Astrocyte of the spinal cord (primary cell): ENCODE measurements at regions not wholly inside any gene's neighbourhood (a gene's known extent, or its start where the extent isn't known, plus 50 kb on each side); places are given as distances from the start of the nearest gene placed in this dataset.
"Not testable (repeated sequence)": the region's sequence is repeated elsewhere in the genome, so short reads cannot be mapped to it uniquely, and the experiment has no call there.

Experiments used
- DNase-seq: peaks from one replicate; pipeline ENCODE4 v3.0.0; 2011; ENCODE audit warnings: low read depth, low spot score
- H3K4me3 ChIP-seq: 2 replicates; pipeline ENCODE4 v1.5.1; 2011; ENCODE audit warnings: low read depth, mild to moderate bottlenecking, low read length, moderate library complexity
- CTCF ChIP-seq: IDR thresholded peaks from 2 replicates; pipeline ENCODE4 v1.5.1; 2012; ENCODE audit warnings: low read depth, mild to moderate bottlenecking, low read length, inconsistent platforms
- in situ Hi-C: cut with HindIII; loops from 2 replicates; pipeline ENCODE4 v1.10.0; 2017; ENCODE audit warnings: low sequenced_read_pairs

DNA sequence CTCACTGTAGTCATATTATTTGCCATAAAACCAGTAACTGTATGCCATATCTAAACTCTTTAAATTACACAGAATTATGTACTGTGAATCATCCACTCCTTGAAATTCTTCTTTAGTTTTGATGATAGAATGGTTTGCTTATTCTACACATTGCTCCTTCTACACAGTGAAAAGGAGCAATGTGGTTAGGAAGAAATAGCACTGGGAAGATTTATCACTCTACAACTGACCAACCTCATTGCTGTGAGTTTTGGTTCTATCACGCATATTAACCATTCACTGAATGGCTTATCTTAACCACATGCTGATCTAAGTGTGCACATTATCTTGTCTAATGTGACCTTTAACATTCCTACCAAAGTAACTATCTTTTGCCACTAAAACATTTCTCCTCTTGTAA, 415.7 kb upstream of the NDST4 start:
- peak; percentile 7 for DNase-seq
- in situ Hi-C loops, result no loop called here
- H3K4me3 ChIP-seq, result no peak overlapping the region
- TF ChIP-seq CTCF, result no peak

GRCh38 chr4:115519476-115519875, 406.1 kb upstream of the NDST4 start:
- in situ Hi-C loops, DNase-seq: not testable (repeated sequence)

DNA sequence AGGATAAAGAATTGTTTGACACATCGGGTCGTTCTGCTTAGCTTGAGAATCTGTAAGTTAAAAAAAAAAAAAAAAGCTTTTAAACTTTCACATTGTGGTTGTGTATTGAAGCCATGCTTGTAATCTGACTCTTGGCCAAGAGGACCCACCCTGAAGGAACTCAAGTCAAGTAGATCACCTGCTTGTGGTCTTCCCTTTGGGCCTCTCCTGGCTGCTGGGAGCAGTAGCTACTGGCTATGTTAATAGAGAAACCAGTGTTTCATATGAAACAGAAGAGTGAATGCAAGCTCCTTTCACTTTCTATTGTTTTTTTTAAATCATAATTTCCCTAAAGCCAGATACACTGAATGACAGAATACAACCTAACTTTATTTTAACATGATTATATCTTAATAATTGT, 402.4 kb upstream of the NDST4 start:
- DNase-seq, result no peak
- in situ Hi-C loops, result no loop called here
- no peak overlapping the region for H3K4me3 ChIP-seq
- no peak for TF ChIP-seq CTCF

More at GRCh38 chr4:115519476-115519875, 406.1 kb upstream of the NDST4 start:
- not testable (repeated sequence) for H3K4me3 ChIP-seq

- DNase-seq, result no peak
- no peak overlapping the region for H3K4me3 ChIP-seq
- in situ Hi-C loops, result no loop called here
These were observed 401.9 kb upstream of the NDST4 start for GRCh38 chr4:115515366-115515765.

DNA sequence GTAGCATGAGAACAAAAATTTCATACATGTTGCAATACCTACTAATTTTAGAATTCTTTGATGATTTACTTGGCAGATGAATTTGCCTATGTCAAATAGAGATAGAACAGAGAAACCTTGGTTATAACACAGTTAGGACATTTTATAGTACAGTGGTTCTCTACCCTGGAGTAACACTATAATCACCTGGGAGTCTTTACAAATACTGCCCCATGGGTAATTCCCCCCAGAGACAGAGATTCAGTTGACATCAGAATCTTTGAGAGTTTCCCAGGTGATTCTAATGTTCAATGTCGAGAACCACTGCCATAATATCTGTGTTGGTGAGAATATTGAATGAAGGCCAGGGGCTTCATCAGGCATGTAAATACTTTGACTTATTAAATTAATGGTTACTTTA, 401.3 kb upstream of the NDST4 start:
- TF ChIP-seq CTCF, result no peak
- DNase-seq, result no peak
- in situ Hi-C loops, result no loop called here
- H3K4me3 ChIP-seq, result no peak overlapping the region

More at GRCh38 chr4:115515366-115515765, 401.9 kb upstream of the NDST4 start:
- no peak for TF ChIP-seq CTCF

- in situ Hi-C loops, result no loop called here
- no peak for DNase-seq
- no peak for TF ChIP-seq CTCF
- no peak overlapping the region for H3K4me3 ChIP-seq
These were observed 391.9 kb upstream of the NDST4 start for GRCh38 chr4:115505326-115505725.

GRCh38 chr4:115501656-115502055, 388.2 kb upstream of the NDST4 start:
- no peak for TF ChIP-seq CTCF

GRCh38 chr4:115493770-115494169, 380.4 kb upstream of the NDST4 start:
- H3K4me3 ChIP-seq, in situ Hi-C loops, DNase-seq: not testable (repeated sequence)

More at GRCh38 chr4:115501656-115502055, 388.2 kb upstream of the NDST4 start:
- in situ Hi-C loops, result no loop called here
- H3K4me3 ChIP-seq, result no peak overlapping the region
- DNase-seq, result no peak
